ENCODE measurements at regions not wholly inside any gene's neighbourhood (a gene's known extent, or its start where the extent isn't known, plus 50 kb on each side); places are given as distances from the start of the nearest gene placed in this dataset.

- H3K4me3 ChIP-seq (ENCODE audit: low read depth, low read length) = no peak overlapping the region
- H3K79me2 ChIP-seq (ENCODE audit: control insufficient read depth, insufficient read depth, low read length, unreplicated experiment) = no peaks in the 10 kb centered on the region
- H2AFZ ChIP-seq (ENCODE audit: low read length, unreplicated experiment) = no peak overlapping the region
- no peaks in the 10 kb centered on the region for H3K36me3 ChIP-seq (ENCODE audit: insufficient read depth, low read length)
- no peaks in the 10 kb centered on the region for H3K27me3 ChIP-seq (ENCODE audit: insufficient read depth, low read length)
- H3K4me1 ChIP-seq (ENCODE audit: control insufficient read depth, insufficient read depth, low read length, unreplicated experiment) = no peaks in the 10 kb centered on the region
- H3K27ac ChIP-seq (ENCODE audit: low read depth, low read length) = no peak overlapping the region
These were observed 532.6 kb downstream of the CSNK1G3 start for GRCh38 chr5:124044613-124045012.

- Histone ChIP-seq H3K36me3 (ENCODE audit: insufficient read depth, low read length) (no peaks in the 10 kb centered on the region), H3K4me1 (ENCODE audit: control insufficient read depth, insufficient read depth, low read length, unreplicated experiment) (no peaks in the 10 kb centered on the region), H3K27ac (ENCODE audit: low read depth, low read length) (no peak overlapping the region), H3K4me3 (ENCODE audit: low read depth, low read length) (no peak overlapping the region), H3K79me2 (ENCODE audit: control insufficient read depth, insufficient read depth, low read length, unreplicated experiment) (no peaks in the 10 kb centered on the region), H2AFZ (ENCODE audit: low read length, unreplicated experiment) (no peak overlapping the region), H3K27me3 (ENCODE audit: insufficient read depth, low read length) (no peaks in the 10 kb centered on the region)
These were observed 531.5 kb downstream of the CSNK1G3 start for GRCh38 chr5:124043456-124043855.

GRCh38 chr5:124040799-124041198 lies 528.8 kb downstream of the CSNK1G3 start:
- Histone ChIP-seq H3K79me2 (ENCODE audit: control insufficient read depth, insufficient read depth, low read length, unreplicated experiment) (no peaks in the 10 kb centered on the region), H3K36me3 (ENCODE audit: insufficient read depth, low read length) (no peaks in the 10 kb centered on the region), H2AFZ (ENCODE audit: low read length, unreplicated experiment) (no peak overlapping the region), H3K4me1 (ENCODE audit: control insufficient read depth, insufficient read depth, low read length, unreplicated experiment) (no peaks in the 10 kb centered on the region), H3K27me3 (ENCODE audit: insufficient read depth, low read length) (no peaks in the 10 kb centered on the region), H3K4me3 (ENCODE audit: low read depth, low read length) (no peak overlapping the region), H3K27ac (ENCODE audit: low read depth, low read length) (no peak overlapping the region)

GRCh38 chr5:124039410-124039809 lies 527.4 kb downstream of the CSNK1G3 start:
- H3K27me3 ChIP-seq (ENCODE audit: insufficient read depth, low read length) = no peaks in the 10 kb centered on the region
- H2AFZ ChIP-seq (ENCODE audit: low read length, unreplicated experiment) = no peak overlapping the region
- no peaks in the 10 kb centered on the region for H3K79me2 ChIP-seq (ENCODE audit: control insufficient read depth, insufficient read depth, low read length, unreplicated experiment)
- H3K4me1 ChIP-seq (ENCODE audit: control insufficient read depth, insufficient read depth, low read length, unreplicated experiment) = no peaks in the 10 kb centered on the region
- H3K27ac ChIP-seq (ENCODE audit: low read depth, low read length) = no peak overlapping the region
- no peak overlapping the region for H3K4me3 ChIP-seq (ENCODE audit: low read depth, low read length)
- no peaks in the 10 kb centered on the region for H3K36me3 ChIP-seq (ENCODE audit: insufficient read depth, low read length)

GRCh38 chr5:124036786-124037185 lies 524.8 kb downstream of the CSNK1G3 start:
- H3K79me2 ChIP-seq (ENCODE audit: control insufficient read depth, insufficient read depth, low read length, unreplicated experiment) = no peaks in the 10 kb centered on the region
- no peaks in the 10 kb centered on the region for H3K36me3 ChIP-seq (ENCODE audit: insufficient read depth, low read length)
- no peak overlapping the region for H3K27ac ChIP-seq (ENCODE audit: low read depth, low read length)
- no peaks in the 10 kb centered on the region for H3K27me3 ChIP-seq (ENCODE audit: insufficient read depth, low read length)
- no peak overlapping the region for H3K4me3 ChIP-seq (ENCODE audit: low read depth, low read length)
- no peak overlapping the region for H2AFZ ChIP-seq (ENCODE audit: low read length, unreplicated experiment)
- H3K4me1 ChIP-seq (ENCODE audit: control insufficient read depth, insufficient read depth, low read length, unreplicated experiment) = no peaks in the 10 kb centered on the region

- Histone ChIP-seq H3K27me3 (ENCODE audit: insufficient read depth, low read length) (no peaks in the 10 kb centered on the region), H3K79me2 (ENCODE audit: control insufficient read depth, insufficient read depth, low read length, unreplicated experiment) (no peaks in the 10 kb centered on the region), H3K27ac (ENCODE audit: low read depth, low read length) (no peak overlapping the region), H3K36me3 (ENCODE audit: insufficient read depth, low read length) (no peaks in the 10 kb centered on the region), H2AFZ (ENCODE audit: low read length, unreplicated experiment) (no peak overlapping the region), H3K4me1 (ENCODE audit: control insufficient read depth, insufficient read depth, low read length, unreplicated experiment) (no peaks in the 10 kb centered on the region), H3K4me3 (ENCODE audit: low read depth, low read length) (no peak overlapping the region)
These were observed 523.0 kb downstream of the CSNK1G3 start for GRCh38 chr5:124034963-124035362.

GRCh38 chr5:124034083-124034700 lies 522.2 kb downstream of the CSNK1G3 start:
- H3K4me3 ChIP-seq (ENCODE audit: low read depth, low read length) = no peak overlapping the region
- H3K79me2 ChIP-seq (ENCODE audit: control insufficient read depth, insufficient read depth, low read length, unreplicated experiment) = no peaks in the 10 kb centered on the region
- no peaks in the 10 kb centered on the region for H3K4me1 ChIP-seq (ENCODE audit: control insufficient read depth, insufficient read depth, low read length, unreplicated experiment)
- no peaks in the 10 kb centered on the region for H3K36me3 ChIP-seq (ENCODE audit: insufficient read depth, low read length)
- H2AFZ ChIP-seq (ENCODE audit: low read length, unreplicated experiment) = no peak overlapping the region
- no peak overlapping the region for H3K27ac ChIP-seq (ENCODE audit: low read depth, low read length)
- no peaks in the 10 kb centered on the region for H3K27me3 ChIP-seq (ENCODE audit: insufficient read depth, low read length)

- Histone ChIP-seq H3K27me3 (ENCODE audit: insufficient read depth, low read length) (no peaks in the 10 kb centered on the region), H3K79me2 (ENCODE audit: control insufficient read depth, insufficient read depth, low read length, unreplicated experiment) (no peaks in the 10 kb centered on the region), H3K36me3 (ENCODE audit: insufficient read depth, low read length) (no peaks in the 10 kb centered on the region), H3K4me1 (ENCODE audit: control insufficient read depth, insufficient read depth, low read length, unreplicated experiment) (no peaks in the 10 kb centered on the region), H3K27ac (ENCODE audit: low read depth, low read length) (no peak overlapping the region), H2AFZ (ENCODE audit: low read length, unreplicated experiment) (no peak overlapping the region), H3K4me3 (ENCODE audit: low read depth, low read length) (no peak overlapping the region)
These were observed 518.1 kb downstream of the CSNK1G3 start for GRCh38 chr5:124030043-124030491.

GRCh38 chr5:124027441-124027840 lies 515.5 kb downstream of the CSNK1G3 start:
- H2AFZ ChIP-seq (ENCODE audit: low read length, unreplicated experiment) = no peak overlapping the region
- H3K36me3 ChIP-seq (ENCODE audit: insufficient read depth, low read length) = no peaks in the 10 kb centered on the region

GRCh38 chr5:124025306-124025845 lies 513.4 kb downstream of the CSNK1G3 start:
- Histone ChIP-seq H3K36me3 (ENCODE audit: insufficient read depth, low read length) (no peaks in the 10 kb centered on the region), H3K79me2 (ENCODE audit: control insufficient read depth, insufficient read depth, low read length, unreplicated experiment) (no peaks in the 10 kb centered on the region), H2AFZ (ENCODE audit: low read length, unreplicated experiment) (no peak overlapping the region), H3K27me3 (ENCODE audit: insufficient read depth, low read length) (no peaks in the 10 kb centered on the region), H3K27ac (ENCODE audit: low read depth, low read length) (no peak overlapping the region), H3K4me3 (ENCODE audit: low read depth, low read length) (no peak overlapping the region), H3K4me1 (ENCODE audit: control insufficient read depth, insufficient read depth, low read length, unreplicated experiment) (no peaks in the 10 kb centered on the region)

More at GRCh38 chr5:124027441-124027840, 515.5 kb downstream of the CSNK1G3 start:
- no peaks in the 10 kb centered on the region for H3K4me1 ChIP-seq (ENCODE audit: control insufficient read depth, insufficient read depth, low read length, unreplicated experiment)
- no peak overlapping the region for H3K4me3 ChIP-seq (ENCODE audit: low read depth, low read length)
- no peaks in the 10 kb centered on the region for H3K79me2 ChIP-seq (ENCODE audit: control insufficient read depth, insufficient read depth, low read length, unreplicated experiment)
- H3K27ac ChIP-seq (ENCODE audit: low read depth, low read length) = no peak overlapping the region
- no peaks in the 10 kb centered on the region for H3K27me3 ChIP-seq (ENCODE audit: insufficient read depth, low read length)

- Histone ChIP-seq H3K36me3 (ENCODE audit: insufficient read depth, low read length) (no peaks in the 10 kb centered on the region), H2AFZ (ENCODE audit: low read length, unreplicated experiment) (no peak overlapping the region), H3K4me1 (ENCODE audit: control insufficient read depth, insufficient read depth, low read length, unreplicated experiment) (no peaks in the 10 kb centered on the region), H3K27ac (ENCODE audit: low read depth, low read length) (no peak overlapping the region), H3K79me2 (ENCODE audit: control insufficient read depth, insufficient read depth, low read length, unreplicated experiment) (no peaks in the 10 kb centered on the region), H3K4me3 (ENCODE audit: low read depth, low read length) (no peak overlapping the region), H3K27me3 (ENCODE audit: insufficient read depth, low read length) (no peaks in the 10 kb centered on the region)
These were observed 511.0 kb downstream of the CSNK1G3 start for GRCh38 chr5:124022966-124023365.

All from ACC112 (cell line).